Fibroblast of mammary gland (primary cell): ENCODE measurements at regions not wholly inside any gene's neighbourhood (a gene's known extent, or its start where the extent isn't known, plus 50 kb on each side); places are given as distances from the start of the nearest gene placed in this dataset.

Source experiments
- DNase-seq: peaks from one replicate; pipeline ENCODE4 v3.0.0-alpha.2; 2010; ENCODE audit warnings: low read depth
- H3K4me3 ChIP-seq: 2 replicates; pipeline ENCODE4 v1.5.1; 2011; ENCODE audit warnings: low read depth, mild to moderate bottlenecking, low read length, moderate library complexity; ENCODE audit not compliant: control insufficient read depth
- CTCF ChIP-seq: conservative IDR thresholded peaks from 2 replicates; pipeline ENCODE4 v1.5.1; 2011; ENCODE audit warnings: low read depth, low read length, inconsistent platforms; ENCODE audit not compliant: control insufficient read depth, insufficient read depth

- no peak overlapping the region for H3K4me3 ChIP-seq
- DNase-seq = no peak
- no peak for TF ChIP-seq CTCF
These were observed 312.2 kb upstream of the C11orf87 start for GRCh38 chr11:109109571-109110315.

GRCh38 chr11:109112261-109112660 lies 309.7 kb upstream of the C11orf87 start:
- no peak overlapping the region for H3K4me3 ChIP-seq
- no peak for TF ChIP-seq CTCF
- no peak for DNase-seq

- DNase-seq = no peak
- no peak for TF ChIP-seq CTCF
- H3K4me3 ChIP-seq = no peak overlapping the region
These were observed 309.1 kb upstream of the C11orf87 start for GRCh38 chr11:109112821-109113280.

- no peak for TF ChIP-seq CTCF
- no peak overlapping the region for H3K4me3 ChIP-seq
- no peak for DNase-seq
These were observed 301.6 kb upstream of the C11orf87 start for GRCh38 chr11:109120341-109120740.

- TF ChIP-seq CTCF = no peak
These were observed 300.6 kb upstream of the C11orf87 start for GRCh38 chr11:109121173-109121932.

GRCh38 chr11:109123816-109124787 lies 297.9 kb upstream of the C11orf87 start:
- peak; percentile 8 for DNase-seq
- no peak overlapping the region for H3K4me3 ChIP-seq
- no peak for TF ChIP-seq CTCF

More at GRCh38 chr11:109121173-109121932, 300.6 kb upstream of the C11orf87 start:
- no peak for DNase-seq
- no peak overlapping the region for H3K4me3 ChIP-seq
